Common myeloid progenitor, CD34-positive (primary cell): ENCODE measurements at regions not wholly inside any gene's neighbourhood (a gene's known extent, or its start where the extent isn't known, plus 50 kb on each side); places are given as distances from the start of the nearest gene placed in this dataset.

Experiments used
- CTCF ChIA-PET: fragments of 350-600 bp; sonication (Branson Sonifier 250); formaldehyde crosslinking; loops from one replicate; lab custom pipeline; 2021; ENCODE audit warnings: antibody characterized with exemption; lab: Charles Lee
- POLR2A ChIA-PET: fragments of 350-600 bp; sonication (Branson Sonifier 250); formaldehyde crosslinking; loops from one replicate; lab custom pipeline; 2021; ENCODE audit warnings: antibody characterized with exemption; lab: Charles Lee
- DNase-seq, 3 donors: peaks; one replicate each; pipeline versions ENCODE4 v3.0.0 to v3.0.0-alpha.2; 2013
- H3K27ac ChIP-seq, 2 experiments: 1 replicate in 1 of 2; 2 replicates in 1 of 2; pipeline ENCODE4 v1.7.0; 2013; ENCODE audit warnings: inconsistent platforms in 2 of 2, low read length in 2 of 2, mild to moderate bottlenecking in 2 of 2, low read depth in 1 of 2, moderate library complexity in 1 of 2; ENCODE audit not compliant: severe bottlenecking in 2 of 2, insufficient read depth in 1 of 2, poor library complexity in 1 of 2
- H3K27me3 ChIP-seq, 5 experiments: replicated peaks in 2 of 5; 1 replicate in 3 of 5; 2 replicates in 2 of 5; pipeline versions ENCODE4 v1.6.1 to v1.7.0; 2013; ENCODE audit warnings: low read length in 4 of 5, mild to moderate bottlenecking in 2 of 5, moderate library complexity in 2 of 5, inconsistent platforms in 1 of 5; ENCODE audit not compliant: insufficient read depth in 5 of 5, control insufficient read depth in 4 of 5
- H3K36me3 ChIP-seq, 4 experiments: 1 replicate in 2 of 4; 2 replicates in 2 of 4; pipeline versions ENCODE4 v1.6.1 to v1.7.0; 2013; ENCODE audit warnings: low read length in 3 of 4, control low read depth in 1 of 4, mild to moderate bottlenecking in 1 of 4; ENCODE audit not compliant: control insufficient read depth in 4 of 4, insufficient read depth in 4 of 4
- H3K4me1 ChIP-seq, 4 experiments: 1 replicate in 3 of 4; 2 replicates in 1 of 4; pipeline versions ENCODE4 v1.6.1 to v1.7.1; 2013; ENCODE audit warnings: low read length in 3 of 4, mild to moderate bottlenecking in 3 of 4, control low read depth in 1 of 4, inconsistent platforms in 1 of 4, moderate library complexity in 1 of 4; ENCODE audit not compliant: control insufficient read depth in 4 of 4, insufficient read depth in 4 of 4; ENCODE audit errors: control extremely low read depth in 1 of 4
- H3K4me3 ChIP-seq, 7 experiments: 1 replicate in 4 of 7; 2 replicates in 3 of 7; pipeline versions ENCODE4 v1.5.1 to v1.7.0; 2013; ENCODE audit warnings: mild to moderate bottlenecking in 7 of 7, low read length in 6 of 7, moderate library complexity in 6 of 7, inconsistent platforms in 2 of 7, low read depth in 2 of 7, control low read depth in 1 of 7; ENCODE audit not compliant: insufficient read depth in 4 of 7, control insufficient read depth in 1 of 7; ENCODE audit errors: extremely low read depth in 1 of 7
- H3K9me3 ChIP-seq, 5 experiments: 1 replicate in 4 of 5; 2 replicates in 1 of 5; pipeline versions ENCODE4 v1.6.1 to v1.7.1; 2013; ENCODE audit warnings: low read length in 4 of 5, mild to moderate bottlenecking in 2 of 5, inconsistent platforms in 1 of 5, low read depth in 1 of 5, moderate library complexity in 1 of 5; ENCODE audit not compliant: control insufficient read depth in 4 of 5, insufficient read depth in 2 of 5; ENCODE audit errors: control extremely low read depth in 1 of 5
- WGBS: methylation state at CpG from one replicate; pipeline ENCODE4 v1.1.5; 2013; ENCODE audit not compliant: insufficient coverage; 5-methylcytosine and 5-hydroxymethylcytosine counted together

GRCh38 chr14:94867946-94868771 lies 98.2 kb upstream of the GSC start:
- Histone ChIP-seq H3K36me3 (no peaks in the 10 kb centered on the region), H3K9me3 (no peaks in the 10 kb centered on the region), H3K27me3 (peaks cover 0 to 61% (median 21%) of the 10 kb centered on the region in 5 experiments), H3K4me1 (no peaks in the 10 kb centered on the region), H3K4me3 (no peak overlapping the region), H3K27ac (no peak overlapping the region)
- WGBS, result 59% methylated on average over 19 of the region's 20 CpGs
- no peak for DNase-seq
- CTCF ChIA-PET, result no interaction called here
- POLR2A ChIA-PET, result interaction anchor here (0.6 kb wide), 1 partner anchor 179 kb away, joined by 3 read pairs; no protein-coding TSS in a partner anchor

GRCh38 chr14:94867209-94867608 lies 97.3 kb upstream of the GSC start:
- H3K27ac ChIP-seq, result no peak overlapping the region
- no peak overlapping the region for H3K4me3 ChIP-seq
- peaks cover 0 to 67% (median 21%) of the 10 kb centered on the region in 5 experiments for H3K27me3 ChIP-seq
- WGBS, result 98% methylated on average over 5 of the region's 6 CpGs
- CTCF ChIA-PET, result no interaction called here
- DNase-seq, result no peak
- H3K9me3 ChIP-seq, result no peaks in the 10 kb centered on the region
- no peaks in the 10 kb centered on the region for H3K4me1 ChIP-seq
- H3K36me3 ChIP-seq, result no peaks in the 10 kb centered on the region
- POLR2A ChIA-PET, result no interaction called here

GRCh38 chr14:94864387-94865195 lies 94.7 kb upstream of the GSC start:
- DNase-seq, result peak in 1 of 3 donors; percentile 1
- Histone ChIP-seq H3K4me1 (no peaks in the 10 kb centered on the region), H3K27ac (no peak overlapping the region), H3K27me3 (peaks cover 0 to 79% (median 21%) of the 10 kb centered on the region in 5 experiments), H3K36me3 (no peaks in the 10 kb centered on the region), H3K4me3 (no peak overlapping the region), H3K9me3 (no peaks in the 10 kb centered on the region)
- CTCF ChIA-PET, result no interaction called here
- POLR2A ChIA-PET, result no interaction called here
- 18% methylated on average over 34 of the region's 45 CpGs for WGBS

GRCh38 chr14:94863366-94863765 lies 93.5 kb upstream of the GSC start:
- peaks cover 0 to 86% (median 18%) of the 10 kb centered on the region in 5 experiments for H3K27me3 ChIP-seq
- no CpG with 5 or more reads among the region's 5 CpGs for WGBS

GRCh38 chr14:94857950-94858349 lies 88.0 kb upstream of the GSC start:
- Histone ChIP-seq H3K9me3 (peaks cover 0 to 8% (median 4%) of the 10 kb centered on the region in 5 experiments), H3K4me3 (no peak overlapping the region), H3K4me1 (no peaks in the 10 kb centered on the region), H3K36me3 (no peaks in the 10 kb centered on the region), H3K27me3 (peaks cover 0 to 43% (median 0%) of the 10 kb centered on the region in 5 experiments), H3K27ac (no peak overlapping the region)
- POLR2A ChIA-PET, result no interaction called here
- WGBS, result 79% methylated on average over 4 of the region's 5 CpGs
- no peak for DNase-seq
- CTCF ChIA-PET, result no interaction called here

More at GRCh38 chr14:94863366-94863765, 93.5 kb upstream of the GSC start:
- Histone ChIP-seq H3K9me3 (no peaks in the 10 kb centered on the region), H3K4me3 (no peak overlapping the region), H3K27ac (no peak overlapping the region), H3K36me3 (no peaks in the 10 kb centered on the region), H3K4me1 (no peaks in the 10 kb centered on the region)
- DNase-seq, result no peak
- CTCF ChIA-PET, result interaction anchor here (0.7 kb wide), 1 partner anchor 19 kb away, joined by 3 read pairs; no protein-coding TSS in a partner anchor
- POLR2A ChIA-PET, result interaction anchor here (0.6 kb wide), 1 partner anchor 293 kb away, joined by 3 read pairs; no protein-coding TSS in a partner anchor

- POLR2A ChIA-PET, result no interaction called here
- CTCF ChIA-PET, result no interaction called here
- peaks cover 0 to 12% (median 4%) of the 10 kb centered on the region in 5 experiments for H3K9me3 ChIP-seq
- DNase-seq, result no peak
- H3K27me3 ChIP-seq, result peaks cover 0 to 10% (median 0%) of the 10 kb centered on the region in 5 experiments
- 100% methylated on average over 1 of the region's 3 CpGs for WGBS
- no peaks in the 10 kb centered on the region for H3K4me1 ChIP-seq
- H3K4me3 ChIP-seq, result no peak overlapping the region
- H3K27ac ChIP-seq, result no peak overlapping the region
- H3K36me3 ChIP-seq, result no peaks in the 10 kb centered on the region
These were observed 84.0 kb upstream of the GSC start for GRCh38 chr14:94853920-94854319.
